Neural cell (in vitro differentiated cells): ENCODE measurements at regions not wholly inside any gene's neighbourhood (a gene's known extent, or its start where the extent isn't known, plus 50 kb on each side); places are given as distances from the start of the nearest gene placed in this dataset.

Experiments used
- CTCF ChIP-seq: fragments of 450-650 bp; IDR thresholded peaks from 2 replicates; pipeline ENCODE4 v1.5.1; 2014; ENCODE audit warnings: antibody characterized with exemption, mild to moderate bottlenecking, moderate library complexity; ENCODE audit not compliant: poor library complexity, severe bottlenecking
- EP300 ChIP-seq: fragments of 450-650 bp; conservative IDR thresholded peaks from 2 replicates; pipeline ENCODE4 v1.6.1; 2014; ENCODE audit warnings: antibody characterized with exemption, mild to moderate bottlenecking, moderate library complexity; ENCODE audit not compliant: poor library complexity, severe bottlenecking
- EZH2 ChIP-seq: fragments of 200-600, 300-800 bp; shearing (Covaris generic), sonication (generic); IDR thresholded peaks from 2 replicates; pipeline ENCODE4 v1.6.1; 2014; ENCODE audit warnings: antibody characterized with exemption, low read length, borderline replicate concordance, mild to moderate bottlenecking; ENCODE audit not compliant: insufficient read depth, poor library complexity, severe bottlenecking
- MXI1 ChIP-seq: fragments of 450-650 bp; conservative IDR thresholded peaks from 2 replicates; pipeline ENCODE4 v1.6.1; 2014; ENCODE audit warnings: antibody characterized with exemption, mild to moderate bottlenecking; ENCODE audit not compliant: poor library complexity, severe bottlenecking
- POLR2AphosphoS5 ChIP-seq: IDR thresholded peaks from 2 replicates; pipeline ENCODE4 v1.6.1; 2012
- RAD21 ChIP-seq: fragments of 450-650 bp; conservative IDR thresholded peaks from 2 replicates; pipeline ENCODE4 v1.6.1; 2014; ENCODE audit warnings: antibody characterized with exemption, mild to moderate bottlenecking, moderate library complexity
- REST ChIP-seq: IDR thresholded peaks from 2 replicates; pipeline ENCODE4 v1.6.1; 2012; ENCODE audit warnings: borderline replicate concordance
- SMC3 ChIP-seq: fragments of 450-650 bp; conservative IDR thresholded peaks from 2 replicates; pipeline ENCODE4 v1.6.1; 2014; ENCODE audit warnings: antibody characterized with exemption, mild to moderate bottlenecking, moderate library complexity; ENCODE audit not compliant: poor library complexity
- TAF1 ChIP-seq: IDR thresholded peaks from 2 replicates; pipeline ENCODE4 v1.6.1; 2012; ENCODE audit warnings: low read depth

GRCh38 chr16:80874925-80875324 is 70.5 kb upstream of the CDYL2 start:
- TF ChIP-seq CTCF (no peak), REST (no peak), RAD21 (no peak), POLR2AphosphoS5 (no peak), EP300 (no peak), EZH2 (no peak), TAF1 (no peak), SMC3 (no peak), MXI1 (no peak)
